Gastrocnemius medialis (tissue), 4 donors: ENCODE measurements at regions not wholly inside any gene's neighbourhood (a gene's known extent, or its start where the extent isn't known, plus 50 kb on each side); places are given as distances from the start of the nearest gene placed in this dataset.

Experiments
- POLR2A ChIP-seq, 2 donors: fragments of 450-650 bp; IDR thresholded peaks; one replicate each; pipeline ENCODE4 v1.6.1; 2017; ENCODE audit warnings: antibody characterized with exemption in 2 of 2, mild to moderate bottlenecking in 2 of 2, moderate library complexity in 2 of 2
- TF ChIP-seq, protein P1 (sequence below), 5 experiments: fragments of 450-650 bp in 3 of 5; fragments of 200-600 bp in 2 of 5; sonication (generic) in 2 of 5; IDR thresholded peaks in 4 of 5; conservative IDR thresholded peaks in 1 of 5; 1 replicate in 4 of 5; 2 replicates in 1 of 5; pipeline ENCODE4 v1.5.1; 2016 to 2019; ENCODE audit warnings: antibody characterized with exemption in 5 of 5, mild to moderate bottlenecking in 3 of 5, moderate library complexity in 3 of 5

DNA sequence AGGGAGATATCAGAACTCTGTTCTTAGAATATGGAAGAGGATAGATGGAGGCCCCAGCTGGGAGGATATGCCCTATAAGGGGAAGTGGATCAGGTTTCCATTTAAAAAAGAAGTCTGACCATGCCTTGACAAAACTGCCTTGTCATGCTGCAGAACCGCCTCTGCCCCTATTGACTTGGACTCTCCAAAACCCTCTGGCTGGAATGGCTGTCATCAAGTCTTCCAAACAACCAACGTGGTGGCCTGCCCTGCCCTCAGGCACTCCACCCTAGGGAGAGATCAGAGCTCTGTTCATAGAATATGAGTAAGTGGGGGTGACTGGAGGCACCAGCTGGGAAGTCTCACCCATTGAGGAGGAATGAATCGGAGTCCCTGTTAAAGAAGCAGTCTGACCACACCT, 114.9 kb downstream of the VSIG4 start:
- TF ChIP-seq, protein P1, sequence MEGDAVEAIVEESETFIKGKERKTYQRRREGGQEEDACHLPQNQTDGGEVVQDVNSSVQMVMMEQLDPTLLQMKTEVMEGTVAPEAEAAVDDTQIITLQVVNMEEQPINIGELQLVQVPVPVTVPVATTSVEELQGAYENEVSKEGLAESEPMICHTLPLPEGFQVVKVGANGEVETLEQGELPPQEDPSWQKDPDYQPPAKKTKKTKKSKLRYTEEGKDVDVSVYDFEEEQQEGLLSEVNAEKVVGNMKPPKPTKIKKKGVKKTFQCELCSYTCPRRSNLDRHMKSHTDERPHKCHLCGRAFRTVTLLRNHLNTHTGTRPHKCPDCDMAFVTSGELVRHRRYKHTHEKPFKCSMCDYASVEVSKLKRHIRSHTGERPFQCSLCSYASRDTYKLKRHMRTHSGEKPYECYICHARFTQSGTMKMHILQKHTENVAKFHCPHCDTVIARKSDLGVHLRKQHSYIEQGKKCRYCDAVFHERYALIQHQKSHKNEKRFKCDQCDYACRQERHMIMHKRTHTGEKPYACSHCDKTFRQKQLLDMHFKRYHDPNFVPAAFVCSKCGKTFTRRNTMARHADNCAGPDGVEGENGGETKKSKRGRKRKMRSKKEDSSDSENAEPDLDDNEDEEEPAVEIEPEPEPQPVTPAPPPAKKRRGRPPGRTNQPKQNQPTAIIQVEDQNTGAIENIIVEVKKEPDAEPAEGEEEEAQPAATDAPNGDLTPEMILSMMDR (IDR thresholded peaks at IDR 0.05 in 4 of 5, conservative IDR thresholded peaks at IDR 0.05 in 1 of 5): no peak
- no peak for TF ChIP-seq POLR2A (IDR thresholded peaks at IDR 0.05)
